ENCODE measurements at regions not wholly inside any gene's neighbourhood (a gene's known extent, or its start where the extent isn't known, plus 50 kb on each side); places are given as distances from the start of the nearest gene placed in this dataset.

- DNase-seq, result no peak
Observed at GRCh38 chr4:63795301-63795700, 613.9 kb downstream of the TECRL start.

DNA sequence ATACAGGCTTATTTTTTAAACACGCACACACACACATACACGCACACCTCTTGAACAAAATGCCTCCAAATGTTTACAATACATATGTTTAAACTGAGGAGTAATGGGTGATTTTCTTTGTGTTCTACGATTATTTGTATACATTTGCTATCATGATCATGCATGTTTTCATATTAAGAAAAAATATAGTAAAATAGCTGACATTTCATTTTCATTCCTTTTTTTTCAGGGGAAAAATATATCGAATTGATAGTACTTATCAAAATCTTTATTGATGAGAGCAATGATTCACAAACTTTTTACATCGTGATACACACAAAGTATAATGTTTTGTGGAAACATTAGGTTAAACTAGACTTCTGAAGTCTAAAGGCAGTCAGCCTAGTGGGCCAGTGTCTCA lies 618.9 kb downstream of the TECRL start:
- DNase-seq, result no peak

DNA sequence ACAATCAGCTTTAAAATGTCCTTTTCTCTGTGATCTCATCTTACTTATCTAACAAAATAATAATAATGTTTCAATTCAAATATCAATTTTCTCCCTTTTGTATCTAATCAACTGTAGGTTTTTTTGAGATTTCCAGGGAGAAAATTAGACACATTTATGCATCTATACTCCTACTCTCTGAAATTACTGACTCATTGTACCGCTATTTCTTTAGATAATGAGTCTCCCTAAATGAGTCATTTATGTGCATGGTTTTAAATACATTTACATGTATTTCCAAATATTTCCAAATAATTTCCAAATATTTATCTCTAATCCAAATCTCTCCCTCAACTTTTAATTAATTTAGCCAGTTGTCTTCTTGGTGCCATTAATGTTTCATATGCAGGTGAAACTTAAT lies 621.0 kb downstream of the TECRL start:
- no peak for DNase-seq

DNA sequence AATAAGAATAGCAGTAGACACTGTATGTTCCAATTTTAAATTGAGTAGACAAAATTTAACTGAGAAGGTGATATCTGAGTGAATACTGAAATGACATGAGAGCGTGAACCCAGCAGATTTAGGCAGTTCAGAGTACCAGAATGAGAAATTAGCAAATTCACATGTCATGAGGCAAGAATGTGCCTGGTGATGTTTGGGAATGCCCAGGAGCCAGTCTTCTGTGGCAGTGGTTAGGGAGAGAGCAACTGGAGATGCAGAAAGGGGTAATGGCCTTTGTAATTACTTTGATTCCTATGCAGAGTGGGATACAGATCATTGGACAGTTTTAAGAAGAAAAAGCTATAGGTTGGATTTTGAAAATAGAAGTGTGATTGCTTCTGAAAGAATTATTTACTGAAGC lies 621.9 kb downstream of the TECRL start:
- no peak for DNase-seq

DNA sequence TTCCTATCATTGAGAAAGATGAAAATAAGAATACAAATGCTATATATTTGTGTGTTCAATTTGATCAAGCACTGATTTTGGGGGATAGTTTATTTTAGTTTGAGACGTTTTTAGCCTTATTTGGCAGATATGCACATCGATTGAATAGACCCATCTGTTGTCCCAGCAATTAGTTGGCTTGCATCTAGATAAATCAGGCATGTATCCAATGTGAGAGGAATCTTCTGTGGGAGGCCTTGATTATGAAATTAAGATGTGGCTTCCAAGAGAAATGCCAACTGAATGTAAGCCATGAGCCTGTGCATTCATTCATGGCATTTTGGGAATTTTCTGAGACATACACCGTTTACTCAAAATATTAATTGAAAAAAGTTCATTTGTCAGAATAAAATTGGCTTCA lies 623.1 kb downstream of the TECRL start:
- DNase-seq, result no peak

DNA sequence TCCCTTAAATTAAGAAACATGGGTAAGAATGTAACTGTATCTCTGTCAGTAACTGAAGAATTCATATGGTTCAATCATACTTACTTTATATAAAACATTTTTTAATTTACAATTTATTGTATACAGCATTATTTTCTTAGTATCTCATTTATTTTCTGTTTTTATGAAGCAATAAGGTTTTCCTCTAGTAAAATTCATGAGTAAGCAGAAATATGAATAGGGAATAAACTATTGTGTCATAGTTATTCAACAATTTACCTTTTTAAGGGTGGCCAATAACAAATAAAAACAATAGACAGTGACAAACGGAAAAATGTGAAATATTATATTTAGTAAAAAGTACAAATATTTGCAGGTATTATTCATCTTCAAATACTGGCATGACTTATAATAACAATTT lies 624.4 kb downstream of the TECRL start:
- DNase-seq, result no peak

- no peak for DNase-seq
Observed at GRCh38 chr4:63777601-63778000, 631.6 kb downstream of the TECRL start.

DNA sequence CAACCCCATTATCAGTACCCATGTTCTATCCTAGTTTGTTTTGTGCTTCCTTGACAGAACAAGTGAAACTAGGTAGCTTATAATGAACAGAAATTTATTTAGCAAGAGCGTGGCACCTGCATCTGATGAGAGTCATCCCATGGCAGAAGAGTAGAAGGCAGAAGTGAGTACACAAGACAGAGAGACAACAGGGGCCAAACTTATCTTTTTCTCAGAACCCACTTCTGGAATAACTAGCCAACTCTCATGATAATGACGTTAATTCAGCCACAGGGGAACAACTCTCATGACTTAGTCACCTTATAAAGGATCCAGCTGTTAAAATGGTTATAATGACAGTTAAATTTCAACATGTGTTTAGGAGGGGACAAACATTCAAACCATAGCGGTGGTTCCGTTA lies 644.9 kb downstream of the TECRL start:
- no peak for DNase-seq

DNA sequence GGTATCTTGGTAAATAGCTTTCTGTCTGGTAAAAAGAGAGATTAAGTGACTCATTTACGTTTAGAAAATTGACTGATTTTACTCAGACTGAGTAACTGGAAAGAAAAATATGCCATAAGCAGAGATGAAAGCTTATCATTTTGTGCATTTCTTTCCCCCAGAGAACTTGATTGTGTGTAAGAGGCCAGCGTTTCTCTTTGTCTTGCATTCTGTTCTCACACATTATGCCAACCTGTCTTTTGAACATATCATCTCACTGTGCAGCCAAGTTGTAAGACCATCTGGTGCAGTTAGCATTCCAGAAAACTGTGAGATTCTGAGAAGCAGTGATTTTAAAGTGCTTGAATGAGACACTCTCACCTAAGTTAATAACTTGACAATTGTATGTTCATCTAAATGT lies 651.3 kb downstream of the TECRL start:
- DNase-seq, result no peak

DNA sequence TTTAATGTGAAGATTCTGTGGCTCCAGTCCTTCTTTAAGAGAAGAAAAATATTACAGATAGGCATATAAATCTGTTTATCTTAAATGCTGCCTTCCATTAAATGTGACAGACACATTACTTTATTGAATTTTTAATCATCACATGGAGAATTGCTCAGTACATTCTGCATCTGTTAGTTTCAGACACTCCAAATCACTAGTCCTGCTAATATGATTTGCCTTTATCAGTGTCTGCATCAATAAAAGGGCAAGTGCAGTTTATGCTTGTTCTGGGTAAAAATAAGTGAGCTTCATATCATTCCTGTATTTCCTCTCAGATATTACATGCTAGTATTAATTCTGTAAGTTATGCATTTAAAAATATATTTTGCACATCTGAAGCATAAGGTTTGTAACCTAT lies 666.4 kb downstream of the TECRL start:
- DNase-seq, result no peak

DNA sequence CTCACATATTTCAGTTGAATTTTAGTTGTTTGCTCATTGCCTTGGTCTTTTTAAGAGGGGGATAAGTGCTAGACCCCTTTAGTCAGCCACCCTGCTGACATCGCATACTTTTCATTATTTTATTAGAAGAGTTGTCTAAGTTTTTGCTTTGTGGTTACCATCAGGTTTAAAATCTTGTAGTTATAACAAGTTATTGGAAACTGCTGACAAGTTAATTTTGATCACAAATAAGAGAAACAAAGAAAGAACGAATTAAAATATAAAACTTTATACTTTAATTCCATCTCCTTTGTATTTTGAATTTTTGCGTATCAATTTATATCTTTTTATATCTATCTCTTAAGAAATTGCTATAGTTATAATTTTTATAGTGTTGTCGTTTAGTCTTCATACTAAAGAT lies 679.7 kb downstream of the TECRL start:
- DNase-seq, result no peak

DNA sequence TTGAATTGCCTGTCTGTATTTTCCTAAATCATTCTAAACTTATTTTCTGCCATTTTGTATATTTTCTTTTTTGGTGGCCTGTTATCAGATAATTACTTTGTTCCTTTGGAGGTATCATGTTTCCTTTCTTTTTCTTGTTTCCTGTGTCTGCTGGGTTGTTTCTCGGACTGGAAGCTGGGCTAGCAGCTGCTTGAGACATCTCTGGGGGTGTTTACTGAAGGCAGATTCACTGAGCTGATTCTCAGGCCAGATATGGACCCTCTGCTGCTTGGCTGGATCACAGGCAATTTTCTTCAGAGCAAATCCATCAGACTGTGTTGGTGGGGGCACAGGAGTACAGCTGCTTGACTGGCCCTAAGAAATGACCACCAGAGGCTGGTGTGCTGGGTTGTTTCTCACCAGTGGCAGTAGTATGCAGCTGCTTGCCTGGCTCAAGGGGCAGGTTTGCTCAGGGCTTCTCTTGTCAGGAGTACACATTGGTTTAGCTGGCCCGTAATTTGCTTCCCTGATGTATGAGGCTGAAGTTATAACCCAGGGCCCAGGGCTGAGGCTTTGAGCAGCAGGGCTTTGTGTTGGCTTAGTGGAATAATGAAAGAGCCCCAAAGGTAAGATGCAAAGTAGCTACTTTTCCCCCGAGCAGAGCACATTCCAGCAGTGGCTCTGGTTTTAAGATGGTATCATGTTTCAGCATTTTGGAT lies 680.6 kb downstream of the TECRL start:
- DNase-seq, result no peak

- no peak for DNase-seq
Observed at GRCh38 chr4:63717384-63717783, 691.9 kb downstream of the TECRL start.

DNA sequence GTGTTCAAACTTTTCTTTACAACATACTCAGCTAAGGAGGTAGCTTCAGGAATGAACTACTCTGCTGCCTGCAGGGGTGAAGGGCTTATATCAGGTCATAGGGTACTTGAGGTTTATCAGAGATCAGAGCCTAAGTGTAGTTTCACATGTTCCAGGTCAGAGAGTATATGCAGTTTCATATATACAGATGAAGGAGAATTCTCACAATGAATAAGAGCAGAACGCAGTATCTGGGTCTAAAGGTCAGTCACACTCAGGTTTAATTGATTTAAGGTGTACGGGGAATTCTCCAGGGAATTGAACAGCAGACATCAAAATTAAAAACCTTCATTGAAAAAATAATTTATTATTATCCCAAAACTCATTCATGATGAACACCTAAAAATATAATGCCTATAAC lies 700.6 kb downstream of the TECRL start:
- no peak for DNase-seq

GRCh38 chr4:63700569-63700968 lies 708.7 kb downstream of the TECRL start:
- no peak for DNase-seq

DNA sequence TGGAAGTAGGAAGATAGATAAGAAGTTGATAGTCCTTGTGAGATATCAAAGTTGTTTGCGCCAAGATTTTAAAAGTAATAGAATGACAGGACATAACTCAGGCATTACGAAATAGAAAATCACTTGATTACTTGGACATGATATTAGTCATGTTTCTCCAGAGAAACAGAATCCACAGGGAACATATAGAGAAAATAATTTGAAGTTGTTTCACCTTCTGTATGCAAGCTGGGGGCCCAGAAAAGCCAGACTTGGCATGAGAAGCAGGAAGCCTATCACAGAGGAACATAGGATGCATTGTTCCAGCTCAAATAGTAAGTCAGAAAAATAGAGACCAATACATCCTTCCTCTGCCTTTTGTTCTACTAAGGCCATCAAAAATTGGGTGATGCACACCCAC lies 715.9 kb downstream of the TECRL start:
- DNase-seq, result no peak

- DNase-seq, result no peak
Observed at GRCh38 chr4:63678358-63678931, 730.8 kb downstream of the TECRL start.

GRCh38 chr4:63670735-63671134 lies 738.5 kb downstream of the TECRL start:
- DNase-seq, result no peak

DNA sequence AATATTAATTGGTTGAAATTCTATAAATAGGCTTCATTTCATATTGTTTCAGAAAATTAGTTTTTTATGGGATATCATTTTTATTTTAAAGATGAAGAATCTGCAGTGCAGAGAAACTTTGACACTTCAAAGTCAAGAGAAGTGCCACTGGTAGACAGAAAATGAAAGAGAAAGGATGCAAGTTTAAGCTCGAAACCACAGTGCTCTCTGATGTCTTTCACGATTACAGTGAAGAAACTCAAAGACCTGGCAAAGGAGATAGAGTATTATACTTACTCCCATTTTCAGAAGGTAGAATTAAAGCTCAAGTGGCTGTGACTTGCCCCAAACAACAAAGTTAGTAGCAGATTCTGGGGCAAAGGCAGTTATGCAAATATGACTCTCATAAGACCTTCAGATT lies 745.4 kb downstream of the TECRL start:
- no peak for DNase-seq

- no peak for DNase-seq
Observed at GRCh38 chr4:63644396-63644795, 764.9 kb downstream of the TECRL start.

DNA sequence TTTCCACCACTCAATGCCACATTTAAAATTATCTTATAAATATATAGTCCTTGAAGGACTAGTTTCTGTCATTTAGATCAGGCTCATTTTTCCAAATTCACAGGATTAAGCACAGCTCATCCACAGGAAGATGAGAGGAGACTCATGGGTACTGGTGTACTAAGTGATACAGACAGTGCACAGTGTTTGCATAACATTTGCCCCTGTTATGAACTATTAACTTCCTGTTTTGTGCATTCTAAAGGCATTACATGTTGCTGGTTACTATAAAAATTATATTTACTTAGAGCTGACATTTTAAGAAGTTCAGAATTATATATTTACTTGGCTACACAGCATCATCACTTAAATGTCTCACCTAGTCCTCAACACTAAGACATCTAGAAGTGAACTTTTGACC lies 772.0 kb downstream of the TECRL start:
- DNase-seq, result no peak

GRCh38 chr4:63632858-63633257 lies 776.4 kb downstream of the TECRL start:
- DNase-seq, result no peak

DNA sequence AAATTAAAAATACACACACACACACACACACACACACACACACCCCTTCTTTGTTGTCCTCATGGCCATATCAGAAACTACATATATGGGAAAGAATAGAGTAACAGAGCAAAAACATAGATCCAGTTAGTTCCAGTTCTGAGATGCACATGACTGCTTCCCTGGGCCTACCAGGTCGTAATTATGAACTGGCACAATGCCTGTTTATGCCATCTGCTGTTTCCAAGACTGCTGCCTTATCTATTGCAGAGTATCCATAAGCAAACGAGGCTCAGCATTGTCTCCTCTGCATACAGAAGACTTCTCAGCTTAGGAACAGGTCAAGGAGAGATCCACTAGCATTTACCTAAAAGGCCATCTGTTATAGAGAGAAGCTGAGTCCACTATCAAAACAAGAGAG lies 789.0 kb downstream of the TECRL start:
- no peak for DNase-seq

DNA sequence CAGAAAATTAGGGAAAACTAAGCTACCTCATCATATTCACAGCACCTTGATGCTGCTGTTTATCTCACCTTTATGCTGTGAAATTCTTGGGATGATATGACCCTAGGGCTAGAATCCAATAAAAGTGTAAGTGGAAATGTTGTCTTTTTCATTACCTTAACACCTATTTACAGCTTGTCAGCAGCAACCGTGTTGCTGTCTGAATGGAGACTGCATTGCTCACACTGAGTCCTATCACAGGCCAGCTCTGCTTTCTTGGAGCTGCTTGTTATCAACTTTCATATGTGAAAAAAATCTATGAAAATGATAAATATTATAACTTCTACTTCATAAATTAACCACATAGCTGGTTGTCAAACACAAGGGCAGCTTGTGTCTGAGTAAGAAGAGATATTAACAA lies 789.5 kb downstream of the TECRL start:
- no peak for DNase-seq
